CD4-positive, alpha-beta T cell (primary cell): ENCODE measurements at regions not wholly inside any gene's neighbourhood (a gene's known extent, or its start where the extent isn't known, plus 50 kb on each side); places are given as distances from the start of the nearest gene placed in this dataset.
A peak's percentile ranks its signal among the peaks of the same experiment; 100 is the strongest.

Experiments
- ATAC-seq: fragments of 200-7000 bp; cut with Tn5 transposase; one replicate; pipeline ENCODE4 v1.10.0; 2022; ENCODE audit warnings: mild to moderate bottlenecking; ENCODE audit not compliant: poor library complexity
- CTCF ChIA-PET: fragments of 350-600 bp; sonication (Branson Sonifier 250); formaldehyde crosslinking; loops from one replicate; lab custom pipeline; 2021; ENCODE audit warnings: antibody characterized with exemption, inconsistent platforms; lab: Charles Lee
- POLR2A ChIA-PET: fragments of 350-600 bp; sonication (Branson Sonifier 250); formaldehyde crosslinking; loops from one replicate; lab custom pipeline; 2021; ENCODE audit warnings: antibody characterized with exemption, inconsistent platforms; lab: Charles Lee
- DNase-seq, 14 experiments: peaks; one replicate each; pipeline ENCODE4 v3.0.0-alpha.2; 2013 to 2020; ENCODE audit warnings: mixed read lengths in 2 of 14
- H3K27ac ChIP-seq, 2 donors: one replicate each; pipeline versions ENCODE4 v1.5.1 to v1.7.0; 2013; ENCODE audit warnings: low read length in 2 of 2, low read depth in 1 of 2, mild to moderate bottlenecking in 1 of 2
- H3K27me3 ChIP-seq, 2 experiments: 1 replicate in 1 of 2; 2 replicates in 1 of 2; pipeline versions ENCODE4 v1.6.1 to v1.7.0; 2013; ENCODE audit warnings: low read length in 2 of 2, control low read depth in 1 of 2, mild to moderate bottlenecking in 1 of 2, moderate library complexity in 1 of 2; ENCODE audit not compliant: insufficient read depth in 2 of 2, control insufficient read depth in 1 of 2
- H3K36me3 ChIP-seq: one replicate; pipeline ENCODE4 v1.6.1; 2013; ENCODE audit warnings: low read length, control low read depth; ENCODE audit not compliant: insufficient read depth
- H3K4me1 ChIP-seq: one replicate; pipeline ENCODE4 v1.6.1; 2013; ENCODE audit warnings: low read length, control low read depth; ENCODE audit not compliant: insufficient read depth
- H3K4me3 ChIP-seq: one replicate; pipeline ENCODE4 v1.5.1; 2013; ENCODE audit warnings: mild to moderate bottlenecking, low read length, moderate library complexity
- H3K9me3 ChIP-seq, 2 experiments: 1 replicate in 1 of 2; 2 replicates in 1 of 2; pipeline versions ENCODE4 v1.6.1 to v1.7.0; 2013; ENCODE audit warnings: low read length in 2 of 2, mild to moderate bottlenecking in 2 of 2, control low read depth in 1 of 2, moderate library complexity in 1 of 2; ENCODE audit not compliant: control insufficient read depth in 1 of 2, insufficient read depth in 1 of 2
- H3K27ac Mint-ChIP-seq: one replicate; pipeline ENCODE4 v1.8.0; 2020; ENCODE audit warnings: mixed read lengths
- H3K27me3 Mint-ChIP-seq: one replicate; pipeline ENCODE4 v1.8.0; 2021; ENCODE audit warnings: mixed read lengths
- H3K36me3 Mint-ChIP-seq: one replicate; pipeline ENCODE4 v1.8.0; 2021; ENCODE audit warnings: low read depth, mixed read lengths
- H3K4me1 Mint-ChIP-seq: one replicate; pipeline ENCODE4 v1.8.0; 2021; ENCODE audit warnings: low read depth, mixed read lengths
- H3K4me3 Mint-ChIP-seq: one replicate; pipeline ENCODE4 v1.8.0; 2020; ENCODE audit warnings: mild to moderate bottlenecking, mixed read lengths
- H3K9me3 Mint-ChIP-seq: one replicate; pipeline ENCODE4 v1.8.0; 2020; ENCODE audit warnings: mixed read lengths
- intact Hi-C, 2 experiments: fragments of 100-400 bp; cut with DNase I in 1 of 2; cut with micrococcal nuclease in 1 of 2; formaldehyde crosslinking; loops; one replicate each; pipeline versions ENCODE4 v1.15.1 to v1.9.0; 2023 to 2025; cut with DNase I, micrococcal nuclease
- TF ChIP-seq, protein P1 (sequence below): fragments of 200-600 bp; IDR thresholded peaks from one replicate; pipeline ENCODE4 v1.8.0; 2022; ENCODE audit warnings: antibody characterized with exemption, mild to moderate bottlenecking

DNA sequence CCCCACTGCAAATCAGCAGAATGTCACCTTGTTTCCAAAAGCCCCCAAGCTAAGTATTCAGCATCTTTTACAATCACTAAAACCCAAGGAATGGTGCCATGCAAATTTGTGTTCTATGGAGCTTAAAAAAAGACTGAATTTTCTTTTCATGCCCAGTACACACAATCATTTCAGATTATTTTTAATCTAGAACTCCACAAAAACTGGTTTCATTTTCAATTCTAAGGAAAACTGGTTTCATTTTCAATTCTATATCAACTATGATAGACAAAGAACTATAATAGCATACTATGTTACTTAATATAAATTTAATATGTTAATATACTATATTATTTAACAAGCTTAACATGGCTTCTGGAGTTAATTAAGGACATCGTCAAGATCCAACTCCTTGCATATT, 88.4 kb upstream of the DOCK9 start:
- intact Hi-C loops, result loop anchor here in 1 of 2 experiments (2.0 kb wide), 1 partner anchor 19 kb away; no protein-coding TSS in a partner anchor
- Histone ChIP-seq H3K27ac (no peak overlapping the region), H3K36me3 (peaks cover 5% of the 10 kb centered on the region), H3K4me1 (peaks cover 46% of the 10 kb centered on the region), H3K9me3 (no peaks in the 10 kb centered on the region), H3K4me3 (peak overlapping the region; percentile 8), H3K27me3 (no peaks in the 10 kb centered on the region)
- H3K4me3 Mint-ChIP-seq, result peak overlapping the region; percentile 71
- H3K27me3 Mint-ChIP-seq, result no peaks in the 10 kb centered on the region
- H3K9me3 Mint-ChIP-seq, result no peaks in the 10 kb centered on the region
- no peak for ATAC-seq
- TF ChIP-seq, protein P1, sequence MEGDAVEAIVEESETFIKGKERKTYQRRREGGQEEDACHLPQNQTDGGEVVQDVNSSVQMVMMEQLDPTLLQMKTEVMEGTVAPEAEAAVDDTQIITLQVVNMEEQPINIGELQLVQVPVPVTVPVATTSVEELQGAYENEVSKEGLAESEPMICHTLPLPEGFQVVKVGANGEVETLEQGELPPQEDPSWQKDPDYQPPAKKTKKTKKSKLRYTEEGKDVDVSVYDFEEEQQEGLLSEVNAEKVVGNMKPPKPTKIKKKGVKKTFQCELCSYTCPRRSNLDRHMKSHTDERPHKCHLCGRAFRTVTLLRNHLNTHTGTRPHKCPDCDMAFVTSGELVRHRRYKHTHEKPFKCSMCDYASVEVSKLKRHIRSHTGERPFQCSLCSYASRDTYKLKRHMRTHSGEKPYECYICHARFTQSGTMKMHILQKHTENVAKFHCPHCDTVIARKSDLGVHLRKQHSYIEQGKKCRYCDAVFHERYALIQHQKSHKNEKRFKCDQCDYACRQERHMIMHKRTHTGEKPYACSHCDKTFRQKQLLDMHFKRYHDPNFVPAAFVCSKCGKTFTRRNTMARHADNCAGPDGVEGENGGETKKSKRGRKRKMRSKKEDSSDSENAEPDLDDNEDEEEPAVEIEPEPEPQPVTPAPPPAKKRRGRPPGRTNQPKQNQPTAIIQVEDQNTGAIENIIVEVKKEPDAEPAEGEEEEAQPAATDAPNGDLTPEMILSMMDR, result no peak
- ChIA-PET CTCF (interaction anchor here (1.1 to 1.5 kb wide), 2 partner anchors 16 to 20 kb away, joined by 3 to 4 read pairs; no protein-coding TSS in a partner anchor), POLR2A (interaction anchor here (1.2 to 3.3 kb wide), 5 partner anchors 10 to 20 kb away, joined by 5 to 16 read pairs (median 8); no protein-coding TSS in a partner anchor)
- peak overlapping the region; percentile 12 for H3K27ac Mint-ChIP-seq
- DNase-seq, result peak in 1 of 14 experiments; percentile 63
- H3K36me3 Mint-ChIP-seq, result peaks cover 27% of the 10 kb centered on the region
- peaks cover 92% of the 10 kb centered on the region for H3K4me1 Mint-ChIP-seq

DNA sequence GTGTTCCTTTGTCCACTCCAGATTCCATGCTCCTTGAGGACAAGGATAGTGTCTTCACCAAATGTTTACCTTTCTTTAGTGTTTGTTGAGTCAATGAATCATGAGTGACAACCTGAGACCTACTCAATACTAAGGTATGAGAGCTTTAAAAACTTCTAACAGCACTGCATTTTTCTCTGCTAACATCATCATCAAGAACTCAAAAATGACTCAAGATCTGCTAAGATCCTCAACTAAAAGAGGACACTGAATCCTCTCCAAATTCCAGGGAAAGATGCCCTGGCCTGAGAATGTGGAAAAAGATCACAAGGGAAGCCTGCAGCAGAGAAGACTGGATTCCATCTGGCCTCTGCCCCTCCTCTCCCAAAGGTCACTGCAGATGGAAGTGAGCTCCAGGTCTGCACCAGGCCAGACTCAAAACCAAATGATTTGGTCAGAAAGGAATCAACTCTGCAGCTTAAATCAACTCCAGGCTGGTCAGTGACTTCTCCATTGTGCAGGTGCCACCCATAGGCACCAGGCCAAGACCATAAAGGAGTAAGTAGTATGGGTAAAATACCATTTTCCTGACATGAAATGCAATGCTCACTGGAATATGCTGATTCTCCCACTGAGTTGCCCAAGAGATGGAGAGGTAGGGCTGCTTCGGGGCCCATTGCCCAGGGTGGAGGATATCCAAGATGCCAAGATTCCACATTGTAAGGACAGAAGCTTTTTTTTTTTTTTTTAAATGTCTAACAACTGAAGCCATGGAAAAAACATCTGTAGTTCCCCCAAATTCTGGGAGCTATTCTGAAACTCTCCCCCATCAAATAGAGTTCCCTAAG, 89.5 kb upstream of the DOCK9 start:
- POLR2A ChIA-PET, result interaction anchor here (0.9 to 3.3 kb wide), 6 partner anchors 11 to 20 kb away, joined by 3 to 16 read pairs (median 8); no protein-coding TSS in a partner anchor
- peaks cover 41% of the 10 kb centered on the region for H3K4me1 ChIP-seq
- Mint-ChIP-seq H3K36me3 (peaks cover 39% of the 10 kb centered on the region), H3K4me1 (peaks cover 92% of the 10 kb centered on the region), H3K27me3 (no peaks in the 10 kb centered on the region), H3K4me3 (peak overlapping the region; percentile 30), H3K27ac (peak overlapping the region; percentile 12), H3K9me3 (no peaks in the 10 kb centered on the region)
- no peak for DNase-seq
- CTCF ChIA-PET, result interaction anchor here (0.6 to 1.1 kb wide), 2 partner anchors 15 to 19 kb away, joined by 3 read pairs; no protein-coding TSS in a partner anchor
- TF ChIP-seq, protein P1, result no peak
- H3K27me3 ChIP-seq, result no peaks in the 10 kb centered on the region
- H3K36me3 ChIP-seq, result peaks cover 8% of the 10 kb centered on the region
- H3K4me3 ChIP-seq, result no peak overlapping the region
- intact Hi-C loops, result loop anchor here in 1 of 2 experiments (2.0 kb wide), 1 partner anchor 21 kb away; no protein-coding TSS in a partner anchor
- H3K27ac ChIP-seq, result no peak overlapping the region
- no peak for ATAC-seq
- H3K9me3 ChIP-seq, result no peaks in the 10 kb centered on the region

DNA sequence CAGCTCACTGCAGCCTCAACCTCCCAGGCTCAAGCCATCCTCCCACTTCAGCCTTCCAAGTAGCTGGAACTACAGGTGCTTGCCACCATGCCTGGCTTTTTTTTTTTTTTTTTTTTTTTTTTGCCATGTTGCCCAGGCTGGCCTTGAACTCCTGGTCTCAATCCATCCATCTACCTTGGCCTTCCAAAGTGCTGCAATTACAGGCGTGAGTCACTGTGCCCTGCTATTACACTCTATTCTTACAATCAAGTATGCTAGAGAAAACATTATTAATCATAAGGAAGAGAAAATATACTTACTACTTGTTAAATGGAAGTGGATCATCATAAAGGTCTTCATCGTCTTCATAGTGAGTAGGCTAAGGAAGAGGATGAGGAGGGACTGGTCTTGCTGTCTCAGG, 93.3 kb upstream of the DOCK9 start:
- Histone ChIP-seq H3K27me3 (no peaks in the 10 kb centered on the region), H3K4me1 (peaks cover 31% of the 10 kb centered on the region), H3K36me3 (peaks cover 7% of the 10 kb centered on the region), H3K9me3 (no peaks in the 10 kb centered on the region), H3K27ac (no peak overlapping the region), H3K4me3 (no peak overlapping the region)
- Mint-ChIP-seq H3K4me3 (no peak overlapping the region), H3K4me1 (peaks cover 90% of the 10 kb centered on the region), H3K27me3 (no peaks in the 10 kb centered on the region), H3K36me3 (peaks cover 55% of the 10 kb centered on the region), H3K27ac (peak overlapping the region; percentile 27), H3K9me3 (no peaks in the 10 kb centered on the region)
- ChIA-PET CTCF (no interaction called here), POLR2A (no interaction called here)
- ATAC-seq (no peak), DNase-seq (no peak)
- TF ChIP-seq, protein P1, result no peak
- intact Hi-C loops, result loop anchor here in 1 of 2 experiments (10.0 kb wide), 1 partner anchor 506 kb away; no protein-coding TSS in a partner anchor
